Suppressor macrophage (primary cell): ENCODE measurements at regions not wholly inside any gene's neighbourhood (a gene's known extent, or its start where the extent isn't known, plus 50 kb on each side); places are given as distances from the start of the nearest gene placed in this dataset.
"Not testable (repeated sequence)": the region's sequence is repeated elsewhere in the genome, so short reads cannot be mapped to it uniquely, and the experiment has no call there.

Source experiments
- DNase-seq, 4 experiments: peaks; one replicate each; pipeline ENCODE4 v3.0.0-alpha.2; 2020 to 2022

- no peak for DNase-seq
These were observed 56.3 kb upstream of the ZNF92 start for GRCh38 chr7:65317372-65317771.

GRCh38 chr7:65310761-65311160 lies 62.9 kb upstream of the ZNF92 start:
- no peak for DNase-seq

- DNase-seq: no peak
These were observed 65.4 kb upstream of the ZNF92 start for GRCh38 chr7:65308300-65308678.

GRCh38 chr7:65307651-65308299 lies 65.9 kb upstream of the ZNF92 start:
- peak in 3 of 4 experiments; percentile 34 to 64 (median 60) for DNase-seq

- peak in 1 of 4 experiments; percentile 10 for DNase-seq
These were observed 69.5 kb upstream of the ZNF92 start for GRCh38 chr7:65304175-65304574.

GRCh38 chr7:65302883-65303282 lies 70.8 kb upstream of the ZNF92 start:
- DNase-seq: no peak

GRCh38 chr7:65301007-65301406 lies 72.6 kb upstream of the ZNF92 start:
- DNase-seq: no peak

- no peak for DNase-seq
These were observed 78.2 kb upstream of the ZNF92 start for GRCh38 chr7:65295409-65295808.

- DNase-seq: not testable (repeated sequence)
These were observed 83.3 kb upstream of the ZNF92 start for GRCh38 chr7:65290340-65290739.

GRCh38 chr7:65287023-65287422 lies 86.6 kb upstream of the ZNF92 start:
- DNase-seq: no peak

- no peak for DNase-seq
These were observed 87.5 kb upstream of the ZNF92 start for GRCh38 chr7:65285906-65286864.

GRCh38 chr7:65285241-65285640 lies 88.4 kb upstream of the ZNF92 start:
- DNase-seq: not testable (repeated sequence)

GRCh38 chr7:65279795-65280194 lies 93.9 kb upstream of the ZNF92 start:
- DNase-seq: no peak

- no peak for DNase-seq
These were observed 96.8 kb upstream of the ZNF92 start for GRCh38 chr7:65276822-65277221.

GRCh38 chr7:65271502-65271901 lies 102.2 kb upstream of the ZNF92 start:
- DNase-seq: not testable (repeated sequence)

GRCh38 chr7:65269150-65269856 lies 104.4 kb upstream of the ZNF92 start:
- peak in 1 of 4 experiments; percentile 2 for DNase-seq

- no peak for DNase-seq
These were observed 104.9 kb upstream of the ZNF92 start for GRCh38 chr7:65268782-65269149.

GRCh38 chr7:65265933-65266519 lies 107.6 kb upstream of the ZNF92 start:
- DNase-seq: no peak

- DNase-seq: no peak
These were observed 109.4 kb upstream of the ZNF92 start for GRCh38 chr7:65264258-65264657.

- DNase-seq: not testable (repeated sequence)
These were observed 113.0 kb upstream of the ZNF92 start for GRCh38 chr7:65260673-65261072.

- not testable (repeated sequence) for DNase-seq
These were observed 113.7 kb upstream of the ZNF92 start for GRCh38 chr7:65259864-65260525.

GRCh38 chr7:65254061-65254460 lies 119.6 kb upstream of the ZNF92 start:
- no peak for DNase-seq
